IPS-18a (cell line): ENCODE measurements at regions not wholly inside any gene's neighbourhood (a gene's known extent, or its start where the extent isn't known, plus 50 kb on each side); places are given as distances from the start of the nearest gene placed in this dataset.
"Not testable (repeated sequence)": the region's sequence is repeated elsewhere in the genome, so short reads cannot be mapped to it uniquely, and the experiment has no call there.

Experiments used
- H3K27ac ChIP-seq: one replicate; pipeline ENCODE4 v1.5.1; 2013; ENCODE audit warnings: low read length
- H3K27me3 ChIP-seq: one replicate; pipeline ENCODE4 v1.6.1; 2013; ENCODE audit warnings: mild to moderate bottlenecking, low read length; ENCODE audit not compliant: control insufficient read depth, insufficient read depth
- H3K36me3 ChIP-seq: one replicate; pipeline ENCODE4 v1.6.1; 2013; ENCODE audit warnings: low read depth, low read length; ENCODE audit not compliant: control insufficient read depth
- H3K4me1 ChIP-seq: one replicate; pipeline ENCODE4 v1.6.1; 2013; ENCODE audit warnings: low read depth, low read length; ENCODE audit not compliant: control insufficient read depth
- H3K4me3 ChIP-seq: one replicate; pipeline ENCODE4 v1.5.1; 2013; ENCODE audit warnings: low read length
- H3K9ac ChIP-seq: one replicate; pipeline ENCODE4 v1.6.1; 2013; ENCODE audit warnings: mild to moderate bottlenecking, low read length, moderate library complexity
- H3K9me3 ChIP-seq: one replicate; pipeline ENCODE4 v1.6.1; 2013; ENCODE audit warnings: low read depth, low read length; ENCODE audit not compliant: control insufficient read depth

DNA sequence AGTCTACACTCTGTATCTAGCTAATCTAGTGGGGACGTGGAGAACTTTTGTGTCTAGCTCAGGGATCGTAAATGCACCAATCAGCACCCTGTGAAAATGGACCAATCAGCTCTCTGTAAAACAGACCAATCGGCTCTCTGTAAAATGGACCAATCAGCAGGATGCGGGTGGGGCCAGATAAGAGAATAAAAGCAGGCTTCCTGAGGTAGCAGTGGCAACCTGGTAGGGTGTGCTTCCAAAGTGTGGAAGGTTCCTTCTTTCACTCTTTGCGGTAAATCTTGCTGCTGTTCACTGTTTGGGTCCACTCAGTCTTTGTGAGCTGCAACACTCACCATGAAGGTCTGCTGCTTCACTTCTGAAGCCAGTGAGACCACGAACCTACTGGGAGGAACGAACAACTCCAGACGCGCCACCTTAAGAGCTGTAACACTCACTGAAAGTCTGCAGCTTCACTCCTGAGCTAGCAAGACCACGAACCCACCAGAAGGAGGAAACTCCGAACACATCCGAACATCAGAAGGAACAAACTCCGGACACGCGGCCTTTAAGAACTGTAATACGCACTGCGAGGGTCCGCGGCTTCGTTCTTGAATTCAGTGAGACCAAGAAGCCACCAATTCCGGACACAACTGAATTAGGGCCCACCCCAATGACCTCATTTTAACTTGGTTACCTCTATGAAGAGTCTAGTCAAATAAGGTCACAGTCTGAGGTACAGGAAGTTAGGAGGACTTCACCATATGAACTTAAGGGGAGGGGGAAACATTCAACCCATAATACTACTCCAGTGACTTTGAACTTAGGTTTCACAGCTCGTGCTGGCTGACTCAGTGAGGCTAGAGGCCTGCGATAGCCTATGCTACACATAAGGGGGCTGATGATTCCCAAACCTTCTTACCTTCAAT lies 59.8 kb upstream of the LPGAT1 start:
- not testable (repeated sequence) for H3K27ac ChIP-seq, H3K36me3 ChIP-seq, H3K4me3 ChIP-seq, H3K4me1 ChIP-seq, H3K27me3 ChIP-seq, H3K9ac ChIP-seq, H3K9me3 ChIP-seq

- not testable (repeated sequence) for H3K9ac ChIP-seq, H3K4me1 ChIP-seq, H3K27ac ChIP-seq, H3K9me3 ChIP-seq, H3K27me3 ChIP-seq, H3K36me3 ChIP-seq
- H3K4me3 ChIP-seq: peak overlapping the region; percentile 56
Observed at GRCh38 chr1:211889307-211890090, 58.9 kb upstream of the LPGAT1 start.

DNA sequence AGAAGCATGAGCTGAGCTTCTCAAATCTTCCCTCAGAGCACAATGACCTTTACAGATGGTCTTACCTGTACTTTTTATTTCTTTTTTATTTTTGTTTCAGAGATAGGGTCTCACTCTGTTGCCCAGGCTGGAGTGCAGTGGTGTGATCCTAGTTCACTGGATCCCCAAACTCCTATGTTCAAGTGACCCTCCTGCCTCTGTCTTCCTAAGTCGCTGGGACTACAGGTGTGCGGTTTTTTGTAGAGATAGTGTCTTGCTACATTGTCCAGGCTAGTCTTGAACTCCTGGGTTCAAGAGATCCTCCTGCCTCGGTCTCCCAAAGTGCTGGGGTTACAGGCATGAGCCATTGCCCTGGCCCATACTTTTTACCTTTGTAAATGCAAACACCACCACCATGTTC lies 56.0 kb upstream of the LPGAT1 start:
- no peaks in the 10 kb centered on the region for H3K4me1 ChIP-seq
- H3K27ac ChIP-seq: no peak overlapping the region
- no peaks in the 10 kb centered on the region for H3K9me3 ChIP-seq
- peaks cover 5% of the 10 kb centered on the region for H3K27me3 ChIP-seq
- H3K36me3 ChIP-seq: no peaks in the 10 kb centered on the region
- no peak overlapping the region for H3K4me3 ChIP-seq
- H3K9ac ChIP-seq: no peak overlapping the region

DNA sequence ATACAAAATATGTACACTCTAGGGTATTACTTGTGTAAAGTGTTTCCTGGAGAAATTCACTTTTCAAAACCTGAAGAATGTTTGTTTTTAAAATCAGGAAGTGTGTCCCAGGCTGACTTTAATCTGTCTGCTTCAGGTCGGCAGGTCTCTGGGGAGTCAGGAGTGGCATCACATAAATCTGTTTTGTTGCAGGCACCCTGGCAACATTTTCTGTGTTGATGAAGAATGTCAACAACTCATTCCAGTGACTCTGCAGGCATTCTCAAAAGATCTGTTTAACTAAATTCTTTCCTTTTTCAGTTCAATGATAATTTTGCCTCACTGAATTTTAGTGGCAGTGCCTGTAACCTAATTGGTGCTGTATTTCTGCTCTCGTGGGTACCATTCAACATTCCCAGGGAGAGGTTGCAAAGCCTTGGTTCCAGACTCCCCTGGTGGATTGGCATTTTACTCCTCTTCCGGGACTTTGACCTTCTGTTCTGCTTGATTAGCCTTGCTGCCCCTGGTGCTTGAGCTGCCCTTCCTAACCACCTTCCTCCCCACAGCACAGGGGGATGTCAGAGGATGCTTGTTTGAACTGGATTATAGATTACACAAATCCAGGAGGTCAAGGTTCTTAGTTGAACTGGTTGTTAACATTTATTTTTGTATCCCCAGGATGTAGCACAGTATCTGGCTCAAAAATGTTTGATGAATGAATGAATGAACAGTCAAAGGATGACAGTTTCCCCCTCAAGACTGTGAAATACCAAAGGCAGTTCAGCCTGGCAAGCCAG lies 55.4 kb upstream of the LPGAT1 start:
- Histone ChIP-seq H3K27ac (no peak overlapping the region), H3K4me1 (no peaks in the 10 kb centered on the region), H3K9ac (no peak overlapping the region), H3K27me3 (peaks cover 5% of the 10 kb centered on the region), H3K4me3 (no peak overlapping the region), H3K36me3 (no peaks in the 10 kb centered on the region), H3K9me3 (no peaks in the 10 kb centered on the region)

- no peaks in the 10 kb centered on the region for H3K9me3 ChIP-seq
Observed at GRCh38 chr1:211882381-211883004, 51.9 kb upstream of the LPGAT1 start.

More at GRCh38 chr1:211882381-211883004, 51.9 kb upstream of the LPGAT1 start:
- H3K36me3 ChIP-seq: no peaks in the 10 kb centered on the region
- no peaks in the 10 kb centered on the region for H3K27me3 ChIP-seq
- H3K4me3 ChIP-seq: no peak overlapping the region
- H3K4me1 ChIP-seq: no peaks in the 10 kb centered on the region
- H3K27ac ChIP-seq: no peak overlapping the region
- no peak overlapping the region for H3K9ac ChIP-seq
